Uterus (tissue), 3 donors: ENCODE measurements at regions not wholly inside any gene's neighbourhood (a gene's known extent, or its start where the extent isn't known, plus 50 kb on each side); places are given as distances from the start of the nearest gene placed in this dataset.

Source experiments
- DNase-seq, 2 donors: peaks; one replicate each; pipeline ENCODE4 v3.0.0-alpha.2; 2019 to 2020
- H3K27ac ChIP-seq, 2 donors: fragments of 200-600 bp; sonication (generic); 1 replicate in 1 of 2; 2 replicates in 1 of 2; pipeline ENCODE4 v1.5.1; 2016 to 2018
- H3K27me3 ChIP-seq, 2 donors: fragments of 200-600 bp; sonication (generic); one replicate each; pipeline ENCODE4 v1.5.1; 2018 to 2019; ENCODE audit warnings: control low read depth in 1 of 2
- H3K36me3 ChIP-seq, 2 donors: fragments of 200-600 bp; sonication (generic); one replicate each; pipeline ENCODE4 v1.5.1; 2019; ENCODE audit warnings: control low read depth in 1 of 2
- H3K4me1 ChIP-seq, 2 donors: fragments of 200-600 bp; sonication (generic); one replicate each; pipeline ENCODE4 v1.5.1; 2018 to 2019; ENCODE audit warnings: control low read depth in 1 of 2
- H3K4me3 ChIP-seq, 2 donors: fragments of 200-600 bp; sonication (generic); 1 replicate in 1 of 2; 2 replicates in 1 of 2; pipeline ENCODE4 v1.5.1; 2018 to 2019; ENCODE audit warnings: mild to moderate bottlenecking in 1 of 2
- H3K9me3 ChIP-seq, 2 donors: fragments of 200-600 bp; sonication (generic); one replicate each; pipeline ENCODE4 v1.5.1; 2019; ENCODE audit warnings: control low read depth in 1 of 2
- POLR2A ChIP-seq, 2 donors: fragments of 450-650 bp; IDR thresholded peaks; one replicate each; pipeline ENCODE4 v1.6.1; 2016; ENCODE audit warnings: antibody characterized with exemption in 2 of 2, mild to moderate bottlenecking in 1 of 2, moderate library complexity in 1 of 2
- intact Hi-C: fragments of 100-400 bp; cut with DNase I; formaldehyde crosslinking; loops from one replicate; pipeline ENCODE4 v1.15.1; 2023; ENCODE audit warnings: low total_unique reads
- TF ChIP-seq, protein P1 (sequence below), 4 experiments: fragments of 200-600 bp in 2 of 4; fragments of 450-650 bp in 2 of 4; sonication (generic) in 2 of 4; IDR thresholded peaks; one replicate each; pipeline ENCODE4 v1.5.1; 2016 to 2019; ENCODE audit warnings: antibody characterized with exemption in 4 of 4, mild to moderate bottlenecking in 2 of 4, moderate library complexity in 1 of 4
- donor health status: DM: yes; HTN: yes; CAD: no.

DNA sequence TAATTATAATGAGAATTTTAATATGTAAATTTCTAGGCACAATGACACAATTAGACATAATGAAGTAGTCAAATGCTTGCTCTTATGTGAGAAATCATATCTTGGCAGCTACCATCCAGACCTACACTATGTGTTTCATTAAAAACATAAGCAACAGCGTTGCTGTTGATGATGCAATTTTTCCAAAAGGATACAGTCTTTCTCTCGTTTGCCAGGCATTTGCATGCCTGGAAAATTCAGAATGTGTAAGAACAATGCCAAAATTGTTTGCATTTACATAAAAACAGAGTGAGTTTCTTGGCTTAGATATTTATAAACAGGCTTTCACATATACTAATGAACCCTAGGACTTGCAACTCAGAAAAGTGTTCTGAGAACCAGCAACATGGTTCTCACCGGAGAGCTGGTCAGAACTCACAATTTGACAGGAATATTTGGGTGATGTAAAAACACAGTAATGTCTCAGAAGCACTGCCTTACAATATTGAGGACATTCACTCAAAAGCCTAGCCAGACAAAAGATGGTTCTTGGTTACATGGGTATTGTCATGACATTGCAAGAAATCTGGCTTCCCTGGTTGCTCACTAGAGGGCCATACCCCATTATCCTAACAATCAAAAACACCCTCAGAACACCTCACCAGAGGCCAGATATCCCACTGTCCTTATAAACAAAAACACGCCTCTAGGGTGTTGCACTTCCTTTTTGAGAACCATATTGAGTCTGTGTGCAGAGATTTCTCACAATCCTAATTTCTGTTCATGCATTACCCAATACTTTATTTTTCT lies 1029.0 kb upstream of the AGA start:
- Histone ChIP-seq H3K27ac (no peak overlapping the region), H3K4me1 (no peaks in the 10 kb centered on the region), H3K36me3 (no peaks in the 10 kb centered on the region), H3K27me3 (no peaks in the 10 kb centered on the region), H3K4me3 (no peak overlapping the region), H3K9me3 (no peaks in the 10 kb centered on the region)
- DNase-seq, result no peak
- TF ChIP-seq POLR2A (IDR thresholded peaks at IDR 0.05), result no peak
- TF ChIP-seq, protein P1, sequence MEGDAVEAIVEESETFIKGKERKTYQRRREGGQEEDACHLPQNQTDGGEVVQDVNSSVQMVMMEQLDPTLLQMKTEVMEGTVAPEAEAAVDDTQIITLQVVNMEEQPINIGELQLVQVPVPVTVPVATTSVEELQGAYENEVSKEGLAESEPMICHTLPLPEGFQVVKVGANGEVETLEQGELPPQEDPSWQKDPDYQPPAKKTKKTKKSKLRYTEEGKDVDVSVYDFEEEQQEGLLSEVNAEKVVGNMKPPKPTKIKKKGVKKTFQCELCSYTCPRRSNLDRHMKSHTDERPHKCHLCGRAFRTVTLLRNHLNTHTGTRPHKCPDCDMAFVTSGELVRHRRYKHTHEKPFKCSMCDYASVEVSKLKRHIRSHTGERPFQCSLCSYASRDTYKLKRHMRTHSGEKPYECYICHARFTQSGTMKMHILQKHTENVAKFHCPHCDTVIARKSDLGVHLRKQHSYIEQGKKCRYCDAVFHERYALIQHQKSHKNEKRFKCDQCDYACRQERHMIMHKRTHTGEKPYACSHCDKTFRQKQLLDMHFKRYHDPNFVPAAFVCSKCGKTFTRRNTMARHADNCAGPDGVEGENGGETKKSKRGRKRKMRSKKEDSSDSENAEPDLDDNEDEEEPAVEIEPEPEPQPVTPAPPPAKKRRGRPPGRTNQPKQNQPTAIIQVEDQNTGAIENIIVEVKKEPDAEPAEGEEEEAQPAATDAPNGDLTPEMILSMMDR (IDR thresholded peaks at IDR 0.05), result no peak
- intact Hi-C loops, result no loop called here

DNA sequence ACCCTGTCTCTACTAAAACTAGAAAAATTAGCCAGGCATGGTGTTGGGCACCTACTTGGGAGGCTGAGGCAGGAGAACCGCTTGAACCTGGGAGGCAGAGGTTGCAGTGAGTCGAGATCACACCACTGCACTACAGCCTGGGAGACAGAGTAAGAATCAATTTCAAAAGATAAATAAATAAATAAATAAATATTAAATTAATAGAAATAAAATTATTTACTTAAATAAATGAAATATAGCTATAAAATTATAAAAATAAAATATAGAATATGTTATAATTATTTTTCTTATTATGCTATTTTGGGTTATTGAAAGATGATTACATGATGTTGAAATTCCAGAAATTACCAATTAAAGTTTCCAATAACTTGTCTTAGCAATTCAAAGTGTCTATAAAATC lies 1029.8 kb upstream of the AGA start:
- no peak overlapping the region for H3K27ac ChIP-seq
- H3K9me3 ChIP-seq, result no peaks in the 10 kb centered on the region
- H3K4me1 ChIP-seq, result no peaks in the 10 kb centered on the region
- no peaks in the 10 kb centered on the region for H3K27me3 ChIP-seq
- no peak overlapping the region for H3K4me3 ChIP-seq
- DNase-seq, result no peak
- H3K36me3 ChIP-seq, result no peaks in the 10 kb centered on the region
- intact Hi-C loops, result no loop called here
- no peak for TF ChIP-seq POLR2A (IDR thresholded peaks at IDR 0.05)
- TF ChIP-seq, protein P1 (IDR thresholded peaks at IDR 0.05), result no peak

DNA sequence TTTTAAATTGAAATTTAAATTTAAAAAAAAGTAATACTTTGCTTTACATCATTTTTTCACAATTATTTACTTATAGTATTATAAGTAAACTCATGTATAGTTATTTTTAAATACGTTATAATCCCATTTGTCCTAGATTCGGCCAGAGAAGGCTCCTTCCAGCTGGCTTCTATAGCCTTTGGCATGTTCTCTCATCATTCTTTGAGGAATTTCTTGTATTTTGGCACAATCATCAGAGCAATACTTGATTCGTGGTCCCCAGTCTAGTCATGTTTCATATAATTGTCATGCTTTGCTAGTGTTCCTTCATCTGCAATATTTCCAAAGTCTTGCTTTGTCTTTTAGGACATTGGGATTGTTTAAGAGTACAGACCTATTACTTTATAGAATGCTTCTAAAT lies 1037.9 kb upstream of the AGA start:
- H3K27ac ChIP-seq, result no peak overlapping the region
- TF ChIP-seq, protein P1 (IDR thresholded peaks at IDR 0.05), result no peak
- no peak for TF ChIP-seq POLR2A (IDR thresholded peaks at IDR 0.05)
- no peaks in the 10 kb centered on the region for H3K27me3 ChIP-seq
- H3K36me3 ChIP-seq, result no peaks in the 10 kb centered on the region
- DNase-seq, result no peak
- H3K4me1 ChIP-seq, result no peaks in the 10 kb centered on the region
- no peak overlapping the region for H3K4me3 ChIP-seq
- H3K9me3 ChIP-seq, result no peaks in the 10 kb centered on the region
- intact Hi-C loops, result no loop called here

DNA sequence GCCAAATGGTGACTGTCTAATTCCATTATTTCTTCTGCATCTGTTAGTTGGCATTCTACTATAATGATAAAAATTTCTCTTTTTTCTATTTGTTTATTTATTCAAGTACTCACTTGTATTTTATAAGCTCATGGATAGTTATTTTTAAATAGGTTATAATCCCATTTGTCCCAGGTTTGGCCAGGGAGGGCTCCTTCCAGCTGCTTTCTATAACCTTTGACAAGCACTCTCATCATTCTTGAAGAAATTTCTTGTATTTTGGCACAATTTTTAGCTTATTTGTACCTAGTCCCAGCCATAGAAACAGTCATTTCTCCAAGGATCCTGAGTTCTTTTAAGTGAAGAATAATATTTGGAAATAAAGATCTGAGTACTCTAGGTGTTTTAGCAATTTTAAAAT lies 1038.6 kb upstream of the AGA start:
- H3K4me1 ChIP-seq, result no peaks in the 10 kb centered on the region
- no peak overlapping the region for H3K4me3 ChIP-seq
- no peak for TF ChIP-seq POLR2A (IDR thresholded peaks at IDR 0.05)
- TF ChIP-seq, protein P1 (IDR thresholded peaks at IDR 0.05), result no peak
- no peaks in the 10 kb centered on the region for H3K9me3 ChIP-seq
- intact Hi-C loops, result no loop called here
- no peak for DNase-seq
- H3K27ac ChIP-seq, result no peak overlapping the region
- H3K36me3 ChIP-seq, result no peaks in the 10 kb centered on the region
- no peaks in the 10 kb centered on the region for H3K27me3 ChIP-seq

DNA sequence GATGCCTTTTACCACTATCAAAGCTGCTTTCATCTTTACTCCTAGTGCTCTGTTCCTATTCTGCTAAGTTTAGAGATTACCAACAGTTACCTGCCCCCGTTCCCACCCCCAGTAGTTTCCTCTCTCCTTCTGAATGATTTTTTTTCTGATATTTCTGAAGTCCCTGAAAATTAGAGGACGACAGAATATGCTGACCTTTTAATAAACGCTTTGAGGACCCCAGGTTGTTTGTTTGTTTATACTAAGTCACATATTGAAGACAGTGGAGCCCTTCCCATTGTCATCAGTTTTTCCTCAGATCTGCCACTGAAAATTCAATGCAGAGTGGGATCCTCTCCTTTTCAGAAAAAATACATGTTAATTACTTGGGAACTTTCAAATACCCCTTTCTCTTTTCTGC lies 1039.3 kb upstream of the AGA start:
- no peak overlapping the region for H3K27ac ChIP-seq
- no peaks in the 10 kb centered on the region for H3K4me1 ChIP-seq
- DNase-seq, result no peak
- intact Hi-C loops, result no loop called here
- TF ChIP-seq, protein P1 (IDR thresholded peaks at IDR 0.05), result no peak
- no peak for TF ChIP-seq POLR2A (IDR thresholded peaks at IDR 0.05)
- H3K9me3 ChIP-seq, result no peaks in the 10 kb centered on the region
- no peaks in the 10 kb centered on the region for H3K36me3 ChIP-seq
- no peak overlapping the region for H3K4me3 ChIP-seq
- H3K27me3 ChIP-seq, result no peaks in the 10 kb centered on the region
